Panc1 (cell line): ENCODE measurements at regions not wholly inside any gene's neighbourhood (a gene's known extent, or its start where the extent isn't known, plus 50 kb on each side); places are given as distances from the start of the nearest gene placed in this dataset.

Experiments
- CTCF ChIP-seq: fragments of 450-650 bp; IDR thresholded peaks from 2 replicates; pipeline ENCODE4 v1.5.1; 2017; ENCODE audit warnings: mild to moderate bottlenecking
- POLR2AphosphoS5 ChIP-seq: IDR thresholded peaks from 2 replicates; pipeline ENCODE4 v1.6.1; 2012; ENCODE audit warnings: mild to moderate bottlenecking, low read depth, low read length, moderate library complexity
- REST ChIP-seq, 2 experiments: IDR thresholded peaks; 2 replicates each; pipeline ENCODE4 v1.6.1; 2011 to 2012; ENCODE audit warnings: low read depth in 2 of 2, control low read depth in 1 of 2, low read length in 1 of 2, mild to moderate bottlenecking in 1 of 2, moderate library complexity in 1 of 2; ENCODE audit not compliant: insufficient read depth in 1 of 2
- SIN3A ChIP-seq: IDR thresholded peaks from 2 replicates; pipeline ENCODE4 v1.6.1; 2012; ENCODE audit warnings: low read depth, mild to moderate bottlenecking, low read length, moderate library complexity, borderline replicate concordance; ENCODE audit not compliant: insufficient read depth
- TCF7L2 ChIP-seq: IDR thresholded peaks from 2 replicates; pipeline ENCODE4 v1.6.1; 2011; ENCODE audit warnings: mild to moderate bottlenecking, low read depth, low read length, inconsistent platforms

- no peak for TF ChIP-seq CTCF
- TF ChIP-seq TCF7L2 = no peak
- no peak for TF ChIP-seq REST (IDR thresholded peaks at IDR 0.05; ENCODE audit: insufficient read depth in 1 of 2, low read depth in 2 of 2, low read length in 1 of 2)
- no peak for TF ChIP-seq POLR2AphosphoS5
- TF ChIP-seq SIN3A = no peak
Observed at GRCh38 chr14:29442696-29443095, 485.0 kb downstream of the PRKD1 start.
